ENCODE measurements at regions not wholly inside any gene's neighbourhood (a gene's known extent, or its start where the extent isn't known, plus 50 kb on each side); places are given as distances from the start of the nearest gene placed in this dataset.

DNA sequence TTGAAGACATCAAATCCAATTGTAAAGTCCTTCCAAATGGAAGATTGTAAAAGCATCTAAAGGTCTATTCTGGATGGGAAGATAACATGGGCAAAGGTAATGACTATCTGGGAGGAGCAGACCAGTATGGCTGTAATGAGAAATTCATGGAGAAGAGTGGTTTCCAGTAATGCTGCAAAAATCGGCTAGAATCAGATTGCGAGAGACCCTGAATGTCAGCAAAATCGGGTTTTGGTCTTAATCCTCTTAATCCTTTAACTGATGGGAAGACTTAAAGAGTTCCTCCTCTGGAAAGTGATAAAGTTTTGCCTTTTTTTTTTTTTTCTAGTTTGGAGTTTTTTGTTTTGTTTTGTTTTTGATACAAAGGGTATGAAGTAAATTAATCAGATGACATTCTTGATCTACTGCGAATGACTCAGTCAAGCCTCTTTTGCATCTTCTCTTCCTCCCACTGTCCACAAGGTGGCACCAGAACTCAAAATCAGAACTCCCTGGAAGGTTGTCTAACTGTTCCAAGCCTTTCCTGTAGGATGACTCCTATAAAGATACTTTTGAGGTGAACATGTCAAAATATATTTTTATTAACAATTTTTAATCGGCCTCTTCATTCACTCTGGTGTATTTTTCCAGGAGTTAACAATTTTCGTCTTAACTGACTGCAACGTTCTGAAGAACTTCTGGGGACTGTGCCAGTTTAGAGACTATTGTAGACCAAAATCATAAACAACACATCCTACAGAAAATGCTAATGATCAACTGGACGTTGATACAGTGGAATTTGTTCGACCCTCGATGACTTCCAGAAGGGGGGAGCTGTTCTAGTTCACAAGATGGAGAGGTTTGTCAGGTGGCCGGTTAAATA lies 213.3 kb upstream of the MIR17HG start (continued):
- TF ChIP-seq PBX2 (CRISPR knock-in tag; IDR thresholded peaks at IDR 0.05; ENCODE audit: low read depth) (no peak), PBX2 (tag; conservative IDR thresholded peaks at IDR 0.05; ENCODE audit: low read depth) (peak; percentile 53), NBN (IDR thresholded peaks at IDR 0.05; ENCODE audit: low read depth) (no peak), RB1 (IDR thresholded peaks at IDR 0.05; ENCODE audit: low read depth) (0 out of 2 replicates have a peak, but pooled peaks have one; percentile 22), ZNF263 (CRISPR knock-in tag; IDR thresholded peaks at IDR 0.05; ENCODE audit: borderline replicate concordance) (no peak), SIX5 (IDR thresholded peaks at IDR 0.05; ENCODE audit: borderline replicate concordance in 1 of 2, insufficient read depth in 1 of 2, low read depth in 1 of 2, low read length in 2 of 2) (no peak), ZNF75A (CRISPR knock-in tag; IDR thresholded peaks at IDR 0.05) (peak; percentile 53; the same call in 1 of the 2 replicates), ZNF316 (IDR thresholded peaks at IDR 0.05) (no peak), NR2F6 (CRISPR knock-in tag; IDR thresholded peaks at IDR 0.05) (no peak), DACH1 (IDR thresholded peaks at IDR 0.05; ENCODE audit: partially characterized antibody) (peak; percentile 36), RAD21 (CRISPR knock-in tag; conservative IDR thresholded peaks at IDR 0.05 in 1 of 2, IDR thresholded peaks at IDR 0.05 in 1 of 2) (peak; percentile 95 to 97), ZNF764 (CRISPR knock-in tag; IDR thresholded peaks at IDR 0.05; ENCODE audit: low read depth) (0 out of 2 replicates have a peak, but pooled peaks have one; percentile 32), CXXC5 (CRISPR knock-in tag; IDR thresholded peaks at IDR 0.05) (peak; percentile 13; the same call in 1 of the 2 replicates), ZNF551 (CRISPR knock-in tag; IDR thresholded peaks at IDR 0.05) (no peak; the same call in 1 of the 2 replicates), FIP1L1 (IDR thresholded peaks at IDR 0.05; ENCODE audit: low read depth, low read length, poor library complexity, severe bottlenecking) (no peak), CEBPG (CRISPR knock-in tag; IDR thresholded peaks at IDR 0.05) (no peak), CEBPG (tag; conservative IDR thresholded peaks at IDR 0.05 in 1 of 2, IDR thresholded peaks at IDR 0.05 in 1 of 2) (no peak), CREM (IDR thresholded peaks at IDR 0.05; ENCODE audit: low read depth) (no peak), ZNF23 (CRISPR knock-in tag; IDR thresholded peaks at IDR 0.05) (no peak), MYC (IDR thresholded peaks at IDR 0.05; ENCODE audit: low read depth, low read length) (no peak), MYC (CRISPR knock-in tag; IDR thresholded peaks at IDR 0.05; ENCODE audit: borderline replicate concordance, low read depth) (no peak), ZNF583 (CRISPR knock-in tag; IDR thresholded peaks at IDR 0.05) (no peak), KLF6 (CRISPR knock-in tag; IDR thresholded peaks at IDR 0.05; ENCODE audit: borderline replicate concordance) (no peak)
- TF ChIP-seq, protein P1, sequence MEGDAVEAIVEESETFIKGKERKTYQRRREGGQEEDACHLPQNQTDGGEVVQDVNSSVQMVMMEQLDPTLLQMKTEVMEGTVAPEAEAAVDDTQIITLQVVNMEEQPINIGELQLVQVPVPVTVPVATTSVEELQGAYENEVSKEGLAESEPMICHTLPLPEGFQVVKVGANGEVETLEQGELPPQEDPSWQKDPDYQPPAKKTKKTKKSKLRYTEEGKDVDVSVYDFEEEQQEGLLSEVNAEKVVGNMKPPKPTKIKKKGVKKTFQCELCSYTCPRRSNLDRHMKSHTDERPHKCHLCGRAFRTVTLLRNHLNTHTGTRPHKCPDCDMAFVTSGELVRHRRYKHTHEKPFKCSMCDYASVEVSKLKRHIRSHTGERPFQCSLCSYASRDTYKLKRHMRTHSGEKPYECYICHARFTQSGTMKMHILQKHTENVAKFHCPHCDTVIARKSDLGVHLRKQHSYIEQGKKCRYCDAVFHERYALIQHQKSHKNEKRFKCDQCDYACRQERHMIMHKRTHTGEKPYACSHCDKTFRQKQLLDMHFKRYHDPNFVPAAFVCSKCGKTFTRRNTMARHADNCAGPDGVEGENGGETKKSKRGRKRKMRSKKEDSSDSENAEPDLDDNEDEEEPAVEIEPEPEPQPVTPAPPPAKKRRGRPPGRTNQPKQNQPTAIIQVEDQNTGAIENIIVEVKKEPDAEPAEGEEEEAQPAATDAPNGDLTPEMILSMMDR (IDR thresholded peaks at IDR 0.05 in 2 of 3, conservative IDR thresholded peaks at IDR 0.05 in 1 of 3; ENCODE audit: insufficient read depth in 2 of 3, low read depth in 1 of 3, low read length in 3 of 3): peak in 1 of 3 experiments; percentile 98; a peak in 2 of 6 replicates

Data from K562 (cell line).